HepG2 (cell line): ENCODE measurements at regions not wholly inside any gene's neighbourhood (a gene's known extent, or its start where the extent isn't known, plus 50 kb on each side); places are given as distances from the start of the nearest gene placed in this dataset.

ENCODE experiments used
- ARNT ChIP-seq: fragments of 450-650 bp; IDR thresholded peaks from 2 replicates; pipeline ENCODE4 v1.6.1; 2017
- CBX5 ChIP-seq: sonication (generic); formaldehyde crosslinking; IDR thresholded peaks from 2 replicates; pipeline ENCODE4 v1.4.0; 2020; ENCODE audit warnings: missing genetic modification reagents, borderline replicate concordance
- ELF4 ChIP-seq: sonication (generic); formaldehyde crosslinking; IDR thresholded peaks from 2 replicates; pipeline ENCODE4 v1.5.0; 2020; ENCODE audit warnings: missing genetic modification reagents, mild to moderate bottlenecking, moderate library complexity, borderline replicate concordance
- FOSL1 ChIP-seq: sonication (generic); formaldehyde crosslinking; IDR thresholded peaks from 2 replicates; pipeline ENCODE4 v1.9.0; 2021; ENCODE audit warnings: missing genetic modification reagents, borderline replicate concordance
- GATAD2A ChIP-seq: IDR thresholded peaks from 2 replicates; pipeline ENCODE4 v1.6.1; 2016
- HNF4G ChIP-seq, 2 experiments: sonication (generic) in 1 of 2; formaldehyde crosslinking in 1 of 2; IDR thresholded peaks; 2 replicates each; pipeline versions ENCODE4 v1.4.0 to v1.6.1; 2011 to 2020; ENCODE audit warnings: borderline replicate concordance in 2 of 2, low read depth in 2 of 2, mild to moderate bottlenecking in 2 of 2, low read length in 1 of 2, missing genetic modification reagents in 1 of 2, moderate library complexity in 1 of 2
- JUNB ChIP-seq: sonication (generic); formaldehyde crosslinking; IDR thresholded peaks from 2 replicates; pipeline ENCODE4 v1.8.0; 2022; ENCODE audit warnings: missing genetic modification reagents, mild to moderate bottlenecking, borderline replicate concordance
- MAFK ChIP-seq, 2 experiments: IDR thresholded peaks in 1 of 2; conservative IDR thresholded peaks in 1 of 2; 2 replicates each; pipeline ENCODE4 v1.6.1; 2011; ENCODE audit warnings: improper control_type of control experiment in 2 of 2, low read length in 2 of 2
- NBN ChIP-seq: fragments of 450-650 bp; conservative IDR thresholded peaks from 2 replicates; pipeline ENCODE4 v1.6.1; 2017
- NFRKB ChIP-seq: fragments of 450-650 bp; IDR thresholded peaks from 2 replicates; pipeline ENCODE4 v1.6.1; 2017
- RBM22 ChIP-seq: fragments of 200-400 bp; formaldehyde crosslinking; optimal IDR thresholded peaks from 2 replicates; pipeline ENCODE3; 2017; ENCODE audit warnings: mild to moderate bottlenecking, low read length, moderate library complexity
- RFXANK ChIP-seq: IDR thresholded peaks from 2 replicates; pipeline ENCODE4 v1.6.1; 2016
- SP140L ChIP-seq: sonication (generic); formaldehyde crosslinking; IDR thresholded peaks from 2 replicates; pipeline ENCODE4 v1.4.0; 2020; ENCODE audit warnings: missing genetic modification reagents, borderline replicate concordance
- SUZ12 ChIP-seq: fragments of 150-350 bp; IDR thresholded peaks from 2 replicates; pipeline ENCODE4 v1.6.1; 2014; ENCODE audit warnings: low read depth, low read length
- TEAD3 ChIP-seq: optimal IDR thresholded peaks from 2 replicates; pipeline ENCODE3; 2016; ENCODE audit warnings: borderline replicate concordance
- TOE1 ChIP-seq: sonication (generic); formaldehyde crosslinking; IDR thresholded peaks from 2 replicates; pipeline ENCODE4 v1.4.0; 2020; ENCODE audit warnings: mild to moderate bottlenecking, missing genetic modification reagents
- ZFP1 ChIP-seq: IDR thresholded peaks from 2 replicates; pipeline ENCODE4 v1.6.1; 2016
- ZMYM2 ChIP-seq: sonication (generic); formaldehyde crosslinking; IDR thresholded peaks from 2 replicates; pipeline ENCODE4 v1.8.0; 2022; ENCODE audit warnings: mild to moderate bottlenecking, missing genetic modification reagents
- ZMYM3 ChIP-seq: sonication (generic); formaldehyde crosslinking; IDR thresholded peaks from 2 replicates; pipeline ENCODE4 v1.5.1; 2020; ENCODE audit warnings: mild to moderate bottlenecking, missing genetic modification reagents
- ZNF101 ChIP-seq: sonication (generic); formaldehyde crosslinking; IDR thresholded peaks from 2 replicates; pipeline ENCODE4 v1.4.0; 2020; ENCODE audit warnings: mild to moderate bottlenecking, low read depth, missing genetic modification reagents, borderline replicate concordance
- ZNF567 ChIP-seq: sonication (generic); formaldehyde crosslinking; IDR thresholded peaks from 2 replicates; pipeline ENCODE4 v1.8.1; 2023; ENCODE audit warnings: mild to moderate bottlenecking, missing genetic modification reagents, borderline replicate concordance
- ZNF747 ChIP-seq: sonication (generic); formaldehyde crosslinking; IDR thresholded peaks from 2 replicates; pipeline ENCODE4 v1.8.1; 2023; ENCODE audit warnings: missing genetic modification reagents, mild to moderate bottlenecking, borderline replicate concordance
- ZNF839 ChIP-seq: sonication (generic); formaldehyde crosslinking; IDR thresholded peaks from 2 replicates; pipeline ENCODE4 v1.4.0; 2020; ENCODE audit warnings: missing genetic modification reagents, mild to moderate bottlenecking, borderline replicate concordance
- ZNF841 ChIP-seq: sonication (generic); formaldehyde crosslinking; IDR thresholded peaks from 2 replicates; pipeline ENCODE4 v1.8.1; 2023; ENCODE audit warnings: missing genetic modification reagents, borderline replicate concordance
- ZSCAN20 ChIP-seq: sonication (generic); formaldehyde crosslinking; IDR thresholded peaks from 2 replicates; pipeline ENCODE4 v1.4.0; 2020; ENCODE audit warnings: missing genetic modification reagents, mild to moderate bottlenecking, borderline replicate concordance
- ZSCAN30 ChIP-seq: sonication (generic); formaldehyde crosslinking; IDR thresholded peaks from 2 replicates; pipeline ENCODE4 v1.5.0; 2020; ENCODE audit warnings: mild to moderate bottlenecking, missing genetic modification reagents
- TF ChIP-seq, protein P1 (sequence below): sonication (generic); formaldehyde crosslinking; IDR thresholded peaks from 2 replicates; pipeline ENCODE4 v1.5.0; 2020; ENCODE audit warnings: missing genetic modification reagents
- TF ChIP-seq, protein P2 (sequence below): sonication (generic); formaldehyde crosslinking; IDR thresholded peaks from 2 replicates; pipeline ENCODE4 v1.4.0; 2020; ENCODE audit warnings: mild to moderate bottlenecking, missing genetic modification reagents
- TF ChIP-seq, protein P3 (sequence below): sonication (generic); formaldehyde crosslinking; conservative IDR thresholded peaks from 2 replicates; pipeline ENCODE4 v1.8.0; 2022; ENCODE audit warnings: missing genetic modification reagents

DNA sequence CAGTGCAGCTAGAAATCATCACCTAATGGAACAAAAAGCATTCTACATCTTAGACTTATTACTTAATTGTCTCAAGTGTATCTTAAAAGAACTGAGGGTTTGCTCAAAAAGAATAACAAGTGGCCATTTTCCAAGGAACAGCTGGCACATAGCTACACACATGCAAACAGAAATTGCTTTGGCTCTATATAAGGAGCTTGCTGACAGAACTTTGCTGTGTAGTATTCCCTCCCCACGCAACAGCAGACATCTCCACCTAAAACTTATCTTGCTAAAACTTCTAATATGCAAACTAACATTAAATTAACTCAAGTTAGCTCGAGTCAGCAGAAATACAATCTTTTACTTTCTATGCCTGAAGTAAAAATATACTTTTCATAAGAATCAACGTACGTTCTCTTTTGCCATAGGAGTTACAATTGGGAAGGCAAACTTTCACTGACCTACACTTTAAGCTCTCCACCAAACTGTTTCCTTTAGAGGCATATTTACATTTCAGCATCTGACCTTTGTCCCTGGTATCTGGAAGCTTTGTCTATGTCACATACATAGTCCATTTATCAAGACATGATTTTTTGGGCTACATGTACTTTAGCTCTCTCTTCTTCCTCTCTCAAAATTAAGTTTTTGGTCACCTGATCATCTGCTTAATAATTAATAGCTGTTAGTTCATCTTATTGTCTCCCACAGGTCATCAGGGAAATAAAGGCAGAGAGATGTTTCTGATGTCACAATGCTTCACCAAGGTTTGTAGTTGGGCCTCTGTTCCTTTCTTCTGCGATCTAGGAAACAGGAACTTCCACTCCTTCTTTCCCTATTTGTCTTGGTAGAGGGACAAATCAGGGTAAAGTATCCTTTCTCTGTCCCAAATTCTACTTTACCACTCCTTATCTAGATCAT, 163.4 kb upstream of the AGTR1 start (continued):
- peak; percentile 17; the same call in 1 of the 2 replicates for TF ChIP-seq ZMYM3 (CRISPR knock-in tag)
- no peak for TF ChIP-seq ZNF567 (CRISPR knock-in tag)
- TF ChIP-seq ZFP1, result peak; percentile 21; the same call in 1 of the 2 replicates
- TF ChIP-seq ZNF841, result no peak
- TF ChIP-seq, protein P1, sequence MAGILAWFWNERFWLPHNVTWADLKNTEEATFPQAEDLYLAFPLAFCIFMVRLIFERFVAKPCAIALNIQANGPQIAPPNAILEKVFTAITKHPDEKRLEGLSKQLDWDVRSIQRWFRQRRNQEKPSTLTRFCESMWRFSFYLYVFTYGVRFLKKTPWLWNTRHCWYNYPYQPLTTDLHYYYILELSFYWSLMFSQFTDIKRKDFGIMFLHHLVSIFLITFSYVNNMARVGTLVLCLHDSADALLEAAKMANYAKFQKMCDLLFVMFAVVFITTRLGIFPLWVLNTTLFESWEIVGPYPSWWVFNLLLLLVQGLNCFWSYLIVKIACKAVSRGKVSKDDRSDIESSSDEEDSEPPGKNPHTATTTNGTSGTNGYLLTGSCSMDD (CRISPR knock-in tag), result no peak
- TF ChIP-seq ELF4 (CRISPR knock-in tag), result no peak
- no peak for TF ChIP-seq CBX5 (CRISPR knock-in tag)
- no peak for TF ChIP-seq JUNB (CRISPR knock-in tag)
- no peak for TF ChIP-seq RBM22
- TF ChIP-seq ZNF839, result no peak
- TF ChIP-seq, protein P2, sequence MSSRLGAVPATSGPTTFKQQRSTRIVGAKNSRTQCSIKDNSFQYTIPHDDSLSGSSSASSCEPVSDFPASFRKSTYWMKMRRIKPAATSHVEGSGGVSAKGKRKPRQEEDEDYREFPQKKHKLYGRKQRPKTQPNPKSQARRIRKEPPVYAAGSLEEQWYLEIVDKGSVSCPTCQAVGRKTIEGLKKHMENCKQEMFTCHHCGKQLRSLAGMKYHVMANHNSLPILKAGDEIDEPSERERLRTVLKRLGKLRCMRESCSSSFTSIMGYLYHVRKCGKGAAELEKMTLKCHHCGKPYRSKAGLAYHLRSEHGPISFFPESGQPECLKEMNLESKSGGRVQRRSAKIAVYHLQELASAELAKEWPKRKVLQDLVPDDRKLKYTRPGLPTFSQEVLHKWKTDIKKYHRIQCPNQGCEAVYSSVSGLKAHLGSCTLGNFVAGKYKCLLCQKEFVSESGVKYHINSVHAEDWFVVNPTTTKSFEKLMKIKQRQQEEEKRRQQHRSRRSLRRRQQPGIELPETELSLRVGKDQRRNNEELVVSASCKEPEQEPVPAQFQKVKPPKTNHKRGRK (CRISPR knock-in tag), result no peak
- TF ChIP-seq ZSCAN20 (CRISPR knock-in tag), result no peak
- TF ChIP-seq, protein P3, sequence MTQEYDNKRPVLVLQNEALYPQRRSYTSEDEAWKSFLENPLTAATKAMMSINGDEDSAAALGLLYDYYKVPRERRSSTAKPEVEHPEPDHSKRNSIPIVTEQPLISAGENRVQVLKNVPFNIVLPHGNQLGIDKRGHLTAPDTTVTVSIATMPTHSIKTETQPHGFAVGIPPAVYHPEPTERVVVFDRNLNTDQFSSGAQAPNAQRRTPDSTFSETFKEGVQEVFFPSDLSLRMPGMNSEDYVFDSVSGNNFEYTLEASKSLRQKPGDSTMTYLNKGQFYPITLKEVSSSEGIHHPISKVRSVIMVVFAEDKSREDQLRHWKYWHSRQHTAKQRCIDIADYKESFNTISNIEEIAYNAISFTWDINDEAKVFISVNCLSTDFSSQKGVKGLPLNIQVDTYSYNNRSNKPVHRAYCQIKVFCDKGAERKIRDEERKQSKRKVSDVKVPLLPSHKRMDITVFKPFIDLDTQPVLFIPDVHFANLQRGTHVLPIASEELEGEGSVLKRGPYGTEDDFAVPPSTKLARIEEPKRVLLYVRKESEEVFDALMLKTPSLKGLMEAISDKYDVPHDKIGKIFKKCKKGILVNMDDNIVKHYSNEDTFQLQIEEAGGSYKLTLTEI (CRISPR knock-in tag), result no peak
- no peak for TF ChIP-seq ZMYM2 (CRISPR knock-in tag)
- TF ChIP-seq MAFK (conservative IDR thresholded peaks at IDR 0.05 in 1 of 2, IDR thresholded peaks at IDR 0.05 in 1 of 2; ENCODE audit: low read length in 2 of 2), result peak; percentile 65 to 73
- TF ChIP-seq GATAD2A (CRISPR knock-in tag), result peak; percentile 81
- TF ChIP-seq RFXANK (CRISPR knock-in tag), result no peak
- no peak for TF ChIP-seq NFRKB
- no peak for TF ChIP-seq SP140L (CRISPR knock-in tag)
- no peak for TF ChIP-seq FOSL1 (CRISPR knock-in tag)
- no peak for TF ChIP-seq ARNT
- TF ChIP-seq ZNF747 (CRISPR knock-in tag), result no peak
- no peak for TF ChIP-seq ZNF101 (CRISPR knock-in tag)
- no peak for TF ChIP-seq TOE1
- peak; percentile 88 for TF ChIP-seq TEAD3 (CRISPR knock-in tag)
- no peak for TF ChIP-seq ZSCAN30
- no peak for TF ChIP-seq NBN
- TF ChIP-seq SUZ12, result no peak
- peak; percentile 91 for TF ChIP-seq HNF4G (IDR thresholded peaks at IDR 0.05; ENCODE audit: borderline replicate concordance, low read depth, low read length)
- TF ChIP-seq HNF4G (CRISPR knock-in tag; IDR thresholded peaks at IDR 0.05; ENCODE audit: borderline replicate concordance, low read depth), result no peak
